Stomach (tissue), 4 donors: ENCODE measurements at regions not wholly inside any gene's neighbourhood (a gene's known extent, or its start where the extent isn't known, plus 50 kb on each side); places are given as distances from the start of the nearest gene placed in this dataset.

Experiments
- POLR2A ChIP-seq, 4 donors: fragments of 450-650 bp; IDR thresholded peaks; one replicate each; pipeline ENCODE4 v1.6.1; 2016; ENCODE audit warnings: antibody characterized with exemption in 4 of 4, control low read depth in 2 of 4, mild to moderate bottlenecking in 1 of 4, moderate library complexity in 1 of 4
- POLR2AphosphoS5 ChIP-seq, 3 donors: sonication (generic); formaldehyde crosslinking; IDR thresholded peaks; one replicate each; pipeline ENCODE4 v1.6.1; 2016; ENCODE audit warnings: antibody characterized with exemption in 3 of 3

GRCh38 chr4:26261405-26261804 is 59.4 kb upstream of the RBPJ start:
- TF ChIP-seq POLR2A (IDR thresholded peaks at IDR 0.05) (no peak), POLR2AphosphoS5 (IDR thresholded peaks at IDR 0.05) (no peak)
